Stomach (tissue), 8 donors: ENCODE measurements at regions not wholly inside any gene's neighbourhood (a gene's known extent, or its start where the extent isn't known, plus 50 kb on each side); places are given as distances from the start of the nearest gene placed in this dataset.

ENCODE experiments used
- DNase-seq, 2 donors: peaks; one replicate each; pipeline versions ENCODE4 v3.0.0 to v3.0.0-alpha.2; 2013 to 2019
- H3K27ac ChIP-seq, 5 donors: fragments of 200-600 bp in 4 of 5; sonication (generic) in 4 of 5; one replicate each; pipeline ENCODE4 v1.5.1; 2013 to 2019; ENCODE audit warnings: mild to moderate bottlenecking in 1 of 5, moderate library complexity in 1 of 5
- H3K27me3 ChIP-seq, 3 donors: fragments of 200-600 bp; sonication (generic); one replicate each; pipeline ENCODE4 v1.5.1; 2017 to 2019; ENCODE audit warnings: mixed run types in 1 of 3
- H3K36me3 ChIP-seq, 4 donors: fragments of 200-600 bp; sonication (generic); 1 replicate in 3 of 4; 2 replicates in 1 of 4; pipeline ENCODE4 v1.5.1; 2016 to 2019
- H3K4me1 ChIP-seq, 4 donors: fragments of 200-600 bp; sonication (generic); one replicate each; pipeline ENCODE4 v1.5.1; 2016 to 2019
- H3K4me3 ChIP-seq, 4 donors: fragments of 200-600 bp; sonication (generic) in 3 of 4; one replicate each; pipeline ENCODE4 v1.5.1; 2016 to 2019; ENCODE audit warnings: mild to moderate bottlenecking in 1 of 4
- H3K9me3 ChIP-seq, 4 donors: fragments of 200-600 bp; sonication (generic); one replicate each; pipeline ENCODE4 v1.5.1; 2016 to 2019
- EP300 ChIP-seq: sonication (generic); formaldehyde crosslinking; IDR thresholded peaks from one replicate; pipeline ENCODE4 v1.6.1; 2017; ENCODE audit warnings: antibody characterized with exemption
- POLR2A ChIP-seq, 4 donors: fragments of 450-650 bp; IDR thresholded peaks; one replicate each; pipeline ENCODE4 v1.6.1; 2016; ENCODE audit warnings: antibody characterized with exemption in 4 of 4, control low read depth in 2 of 4, mild to moderate bottlenecking in 1 of 4, moderate library complexity in 1 of 4
- POLR2AphosphoS5 ChIP-seq, 3 donors: sonication (generic); formaldehyde crosslinking; IDR thresholded peaks; one replicate each; pipeline ENCODE4 v1.6.1; 2016; ENCODE audit warnings: antibody characterized with exemption in 3 of 3
- WGBS, 5 donors: extraction: QIAGEN DNeasy Blood & Tissue Kit in 3 of 5; methylation state at CpG; one replicate each; pipeline versions ENCODE4 v1.1.5 to v1.1.7; 2013 to 2018; 5-methylcytosine and 5-hydroxymethylcytosine counted together
- intact Hi-C: fragments of 100-400 bp; cut with DNase I; formaldehyde crosslinking; loops from one replicate; pipeline ENCODE4 v1.15.1; 2023; ENCODE audit warnings: low total_unique reads
- TF ChIP-seq, protein P1 (sequence below), 7 experiments: fragments of 450-650 bp in 4 of 7; fragments of 200-600 bp in 3 of 7; sonication (generic) in 3 of 7; IDR thresholded peaks; one replicate each; pipeline ENCODE4 v1.5.1; 2016 to 2019; ENCODE audit warnings: antibody characterized with exemption in 7 of 7, control low read depth in 2 of 7, mild to moderate bottlenecking in 1 of 7
- donor health status: healthy with polysubstance abuse.
- donor health status: Bipolar disorder and iron deficiency.
- donor health status: healthy.

DNA sequence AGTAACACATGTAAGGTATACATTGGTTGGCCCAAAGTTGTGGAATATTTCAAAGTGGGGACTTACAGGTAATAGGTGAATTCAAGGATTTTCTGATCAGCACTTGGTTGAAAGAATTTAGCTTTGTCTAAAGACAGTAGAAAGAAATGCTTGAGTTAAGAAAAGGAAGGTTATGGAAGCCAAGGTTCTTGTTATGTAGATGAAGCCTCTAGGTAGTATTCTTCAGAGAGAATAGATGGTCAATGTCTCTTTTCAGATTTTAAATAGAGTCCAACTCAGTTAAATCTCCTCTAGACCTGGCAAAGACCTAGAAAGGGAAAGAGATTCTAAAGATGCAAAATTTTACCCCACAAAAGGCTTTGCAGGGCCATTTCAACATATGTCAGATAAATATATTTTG lies 157.4 kb downstream of the ANKRD30B start:
- intact Hi-C loops: no loop called here
- TF ChIP-seq, protein P1, sequence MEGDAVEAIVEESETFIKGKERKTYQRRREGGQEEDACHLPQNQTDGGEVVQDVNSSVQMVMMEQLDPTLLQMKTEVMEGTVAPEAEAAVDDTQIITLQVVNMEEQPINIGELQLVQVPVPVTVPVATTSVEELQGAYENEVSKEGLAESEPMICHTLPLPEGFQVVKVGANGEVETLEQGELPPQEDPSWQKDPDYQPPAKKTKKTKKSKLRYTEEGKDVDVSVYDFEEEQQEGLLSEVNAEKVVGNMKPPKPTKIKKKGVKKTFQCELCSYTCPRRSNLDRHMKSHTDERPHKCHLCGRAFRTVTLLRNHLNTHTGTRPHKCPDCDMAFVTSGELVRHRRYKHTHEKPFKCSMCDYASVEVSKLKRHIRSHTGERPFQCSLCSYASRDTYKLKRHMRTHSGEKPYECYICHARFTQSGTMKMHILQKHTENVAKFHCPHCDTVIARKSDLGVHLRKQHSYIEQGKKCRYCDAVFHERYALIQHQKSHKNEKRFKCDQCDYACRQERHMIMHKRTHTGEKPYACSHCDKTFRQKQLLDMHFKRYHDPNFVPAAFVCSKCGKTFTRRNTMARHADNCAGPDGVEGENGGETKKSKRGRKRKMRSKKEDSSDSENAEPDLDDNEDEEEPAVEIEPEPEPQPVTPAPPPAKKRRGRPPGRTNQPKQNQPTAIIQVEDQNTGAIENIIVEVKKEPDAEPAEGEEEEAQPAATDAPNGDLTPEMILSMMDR (IDR thresholded peaks at IDR 0.05): no peak
- TF ChIP-seq EP300 (no peak), POLR2AphosphoS5 (IDR thresholded peaks at IDR 0.05) (no peak), POLR2A (IDR thresholded peaks at IDR 0.05) (no peak)
- no peaks in the 10 kb centered on the region for H3K27me3 ChIP-seq
- no peaks in the 10 kb centered on the region for H3K36me3 ChIP-seq
- no peaks in the 10 kb centered on the region for H3K9me3 ChIP-seq
- H3K4me1 ChIP-seq: no peaks in the 10 kb centered on the region
- DNase-seq: no peak
- no peak overlapping the region for H3K4me3 ChIP-seq
- H3K27ac ChIP-seq: no peak overlapping the region

DNA sequence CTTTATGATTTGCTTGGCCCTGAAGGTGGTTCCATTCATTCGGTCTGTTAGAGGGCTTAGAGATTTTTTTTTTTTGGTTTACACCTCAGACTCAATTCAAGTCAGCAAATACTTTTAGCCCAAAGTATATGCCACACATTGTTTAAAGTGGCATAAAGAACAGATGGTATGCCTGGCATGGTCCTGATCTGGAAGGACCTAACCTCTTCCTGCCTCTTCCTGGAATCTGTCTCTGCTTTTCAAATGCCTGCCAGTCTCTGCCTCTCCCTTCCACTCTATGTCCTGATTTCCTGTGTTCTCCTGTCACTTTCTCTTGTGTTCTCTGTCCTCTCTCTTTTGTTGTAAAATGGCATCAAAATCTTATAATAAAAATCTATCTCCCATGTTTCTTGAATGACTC lies 158.0 kb downstream of the ANKRD30B start:
- H3K27ac ChIP-seq: no peak overlapping the region
- no peak overlapping the region for H3K4me3 ChIP-seq
- no peaks in the 10 kb centered on the region for H3K36me3 ChIP-seq
- intact Hi-C loops: no loop called here
- TF ChIP-seq EP300: no peak
- TF ChIP-seq, protein P1 (IDR thresholded peaks at IDR 0.05): no peak
- TF ChIP-seq POLR2AphosphoS5 (IDR thresholded peaks at IDR 0.05): no peak
- TF ChIP-seq POLR2A (IDR thresholded peaks at IDR 0.05): no peak
- 64 to 84% (median 68%) methylated on average over 1 of the region's 1 CpG for WGBS, 5 donors
- H3K4me1 ChIP-seq: no peaks in the 10 kb centered on the region
- no peaks in the 10 kb centered on the region for H3K9me3 ChIP-seq
- no peak for DNase-seq
- H3K27me3 ChIP-seq: no peaks in the 10 kb centered on the region

- intact Hi-C loops: no loop called here
- no peak for DNase-seq
- WGBS, 5 donors: 70 to 82% (median 77%) methylated on average over 8 to 9 of the region's 9 CpGs
- Histone ChIP-seq H3K36me3 (no peaks in the 10 kb centered on the region), H3K27ac (no peak overlapping the region), H3K4me3 (no peak overlapping the region), H3K27me3 (no peaks in the 10 kb centered on the region), H3K4me1 (no peaks in the 10 kb centered on the region), H3K9me3 (no peaks in the 10 kb centered on the region)
- TF ChIP-seq EP300 (no peak), POLR2A (IDR thresholded peaks at IDR 0.05) (no peak), POLR2AphosphoS5 (IDR thresholded peaks at IDR 0.05) (no peak)
- TF ChIP-seq, protein P1 (IDR thresholded peaks at IDR 0.05): no peak
Measured at GRCh38 chr18:14907420-14907819, 159.4 kb downstream of the ANKRD30B start.

GRCh38 chr18:14908541-14908940 lies 160.6 kb downstream of the ANKRD30B start:
- Histone ChIP-seq H3K27me3 (no peaks in the 10 kb centered on the region), H3K36me3 (no peaks in the 10 kb centered on the region), H3K9me3 (no peaks in the 10 kb centered on the region), H3K4me1 (no peaks in the 10 kb centered on the region), H3K27ac (no peak overlapping the region), H3K4me3 (no peak overlapping the region)
- WGBS, 5 donors: 64 to 80% (median 65%) methylated on average over 5 of the region's 5 CpGs
- DNase-seq: no peak
- no peak for TF ChIP-seq POLR2A (IDR thresholded peaks at IDR 0.05)
- TF ChIP-seq EP300: no peak
- TF ChIP-seq, protein P1 (IDR thresholded peaks at IDR 0.05): no peak
- no peak for TF ChIP-seq POLR2AphosphoS5 (IDR thresholded peaks at IDR 0.05)
- intact Hi-C loops: no loop called here

- Histone ChIP-seq H3K27ac (no peak overlapping the region), H3K9me3 (no peaks in the 10 kb centered on the region), H3K27me3 (no peaks in the 10 kb centered on the region), H3K4me1 (no peaks in the 10 kb centered on the region), H3K36me3 (no peaks in the 10 kb centered on the region), H3K4me3 (no peak overlapping the region)
- WGBS, 5 donors: 64 to 94% (median 78%) methylated on average over 1 of the region's 1 CpG
- TF ChIP-seq POLR2AphosphoS5 (IDR thresholded peaks at IDR 0.05) (no peak), POLR2A (IDR thresholded peaks at IDR 0.05) (no peak), EP300 (no peak)
- TF ChIP-seq, protein P1 (IDR thresholded peaks at IDR 0.05): no peak
- no peak for DNase-seq
- intact Hi-C loops: no loop called here
Measured at GRCh38 chr18:14912967-14913366, 165.0 kb downstream of the ANKRD30B start.
